ENCODE measurements at regions not wholly inside any gene's neighbourhood (a gene's known extent, or its start where the extent isn't known, plus 50 kb on each side); places are given as distances from the start of the nearest gene placed in this dataset.

DNA sequence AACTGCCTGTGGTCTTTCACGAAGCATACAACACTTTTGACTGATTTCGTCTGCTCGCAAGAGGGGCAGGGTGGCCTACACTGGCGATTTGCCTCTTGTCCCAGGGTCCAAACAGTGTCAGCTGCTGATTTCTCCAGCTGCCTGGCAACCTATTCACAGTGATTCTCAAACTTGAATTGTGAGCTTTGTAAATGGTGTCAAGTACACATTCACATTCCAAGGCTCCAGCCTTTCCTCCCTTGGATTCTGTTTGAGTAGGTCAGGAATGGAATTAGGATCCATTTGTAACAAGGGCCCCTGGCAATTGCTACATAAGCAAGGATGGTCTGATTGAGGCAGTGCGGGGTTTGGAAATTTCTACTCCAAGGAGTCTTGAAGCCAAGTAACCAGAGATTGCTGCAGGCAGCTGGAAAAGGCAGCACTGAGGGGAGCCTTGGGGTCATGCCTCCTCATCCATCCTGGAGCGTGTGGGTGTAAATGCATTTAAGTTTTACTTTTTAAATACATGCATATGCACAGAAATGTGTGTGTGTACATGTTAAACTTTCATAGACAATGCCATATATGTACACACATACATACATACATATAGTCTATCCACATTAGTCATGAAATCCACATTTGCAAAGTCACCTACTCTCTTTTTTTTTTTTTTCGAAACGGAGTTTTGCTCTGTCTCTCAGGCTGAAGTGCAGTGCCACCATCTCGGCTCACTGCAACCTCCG, 86.8 kb upstream of the UXS1 start:
- TF ChIP-seq, protein P1, sequence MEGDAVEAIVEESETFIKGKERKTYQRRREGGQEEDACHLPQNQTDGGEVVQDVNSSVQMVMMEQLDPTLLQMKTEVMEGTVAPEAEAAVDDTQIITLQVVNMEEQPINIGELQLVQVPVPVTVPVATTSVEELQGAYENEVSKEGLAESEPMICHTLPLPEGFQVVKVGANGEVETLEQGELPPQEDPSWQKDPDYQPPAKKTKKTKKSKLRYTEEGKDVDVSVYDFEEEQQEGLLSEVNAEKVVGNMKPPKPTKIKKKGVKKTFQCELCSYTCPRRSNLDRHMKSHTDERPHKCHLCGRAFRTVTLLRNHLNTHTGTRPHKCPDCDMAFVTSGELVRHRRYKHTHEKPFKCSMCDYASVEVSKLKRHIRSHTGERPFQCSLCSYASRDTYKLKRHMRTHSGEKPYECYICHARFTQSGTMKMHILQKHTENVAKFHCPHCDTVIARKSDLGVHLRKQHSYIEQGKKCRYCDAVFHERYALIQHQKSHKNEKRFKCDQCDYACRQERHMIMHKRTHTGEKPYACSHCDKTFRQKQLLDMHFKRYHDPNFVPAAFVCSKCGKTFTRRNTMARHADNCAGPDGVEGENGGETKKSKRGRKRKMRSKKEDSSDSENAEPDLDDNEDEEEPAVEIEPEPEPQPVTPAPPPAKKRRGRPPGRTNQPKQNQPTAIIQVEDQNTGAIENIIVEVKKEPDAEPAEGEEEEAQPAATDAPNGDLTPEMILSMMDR (IDR thresholded peaks at IDR 0.05 in 2 of 3, conservative IDR thresholded peaks at IDR 0.05 in 1 of 3; ENCODE audit: borderline replicate concordance in 1 of 3, insufficient read depth in 1 of 3, low read depth in 2 of 3, low read length in 2 of 3), result no peak
- no peak for TF ChIP-seq RAD21 (IDR thresholded peaks at IDR 0.05; ENCODE audit: low read depth)
- TF ChIP-seq, protein P2, sequence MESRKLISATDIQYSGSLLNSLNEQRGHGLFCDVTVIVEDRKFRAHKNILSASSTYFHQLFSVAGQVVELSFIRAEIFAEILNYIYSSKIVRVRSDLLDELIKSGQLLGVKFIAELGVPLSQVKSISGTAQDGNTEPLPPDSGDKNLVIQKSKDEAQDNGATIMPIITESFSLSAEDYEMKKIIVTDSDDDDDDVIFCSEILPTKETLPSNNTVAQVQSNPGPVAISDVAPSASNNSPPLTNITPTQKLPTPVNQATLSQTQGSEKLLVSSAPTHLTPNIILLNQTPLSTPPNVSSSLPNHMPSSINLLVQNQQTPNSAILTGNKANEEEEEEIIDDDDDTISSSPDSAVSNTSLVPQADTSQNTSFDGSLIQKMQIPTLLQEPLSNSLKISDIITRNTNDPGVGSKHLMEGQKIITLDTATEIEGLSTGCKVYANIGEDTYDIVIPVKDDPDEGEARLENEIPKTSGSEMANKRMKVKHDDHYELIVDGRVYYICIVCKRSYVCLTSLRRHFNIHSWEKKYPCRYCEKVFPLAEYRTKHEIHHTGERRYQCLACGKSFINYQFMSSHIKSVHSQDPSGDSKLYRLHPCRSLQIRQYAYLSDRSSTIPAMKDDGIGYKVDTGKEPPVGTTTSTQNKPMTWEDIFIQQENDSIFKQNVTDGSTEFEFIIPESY (IDR thresholded peaks at IDR 0.05; ENCODE audit: extremely low read depth, insufficient replicate concordance, low read length), result no peak
- no peak for TF ChIP-seq YY1 (IDR thresholded peaks at IDR 0.05; ENCODE audit: extremely low read depth, insufficient replicate concordance, low read depth, low read length)
- no peak for TF ChIP-seq SP1 (IDR thresholded peaks at IDR 0.05; ENCODE audit: low read depth)
- TF ChIP-seq, protein P3, sequence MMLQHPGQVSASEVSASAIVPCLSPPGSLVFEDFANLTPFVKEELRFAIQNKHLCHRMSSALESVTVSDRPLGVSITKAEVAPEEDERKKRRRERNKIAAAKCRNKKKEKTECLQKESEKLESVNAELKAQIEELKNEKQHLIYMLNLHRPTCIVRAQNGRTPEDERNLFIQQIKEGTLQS (IDR thresholded peaks at IDR 0.05), result no peak
- no peak for TF ChIP-seq EZH2 (IDR thresholded peaks at IDR 0.05)
- TF ChIP-seq, protein P4, sequence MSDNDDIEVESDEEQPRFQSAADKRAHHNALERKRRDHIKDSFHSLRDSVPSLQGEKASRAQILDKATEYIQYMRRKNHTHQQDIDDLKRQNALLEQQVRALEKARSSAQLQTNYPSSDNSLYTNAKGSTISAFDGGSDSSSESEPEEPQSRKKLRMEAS (IDR thresholded peaks at IDR 0.05), result no peak
- no peak for TF ChIP-seq EZH2phosphoT487 (IDR thresholded peaks at IDR 0.05; ENCODE audit: borderline replicate concordance)
- TF ChIP-seq POLR2A (IDR thresholded peaks at IDR 0.05; ENCODE audit: borderline replicate concordance, extremely low read depth, insufficient read depth, insufficient read length), result no peak
